ENCODE measurements at regions not wholly inside any gene's neighbourhood (a gene's known extent, or its start where the extent isn't known, plus 50 kb on each side); places are given as distances from the start of the nearest gene placed in this dataset.

DNA sequence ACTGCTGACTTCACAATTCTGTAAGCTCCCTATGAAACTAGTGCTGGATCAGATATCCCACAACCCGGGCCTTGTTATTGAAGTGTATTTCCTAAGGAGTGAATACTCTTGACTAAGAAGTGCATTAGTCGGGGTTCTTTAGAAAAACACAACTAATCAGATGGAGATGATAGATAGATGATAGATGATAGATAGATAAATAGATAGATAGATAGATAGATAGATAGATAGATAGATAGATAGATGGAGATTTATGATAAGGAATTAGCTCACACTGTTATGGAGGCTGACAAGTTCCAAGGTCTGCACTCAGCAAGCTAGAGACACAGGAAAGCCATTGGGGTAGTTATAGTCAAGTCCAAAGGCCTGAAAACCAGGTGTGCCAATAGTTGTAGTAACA lies 214.6 kb upstream of the COX7C start:
- TF ChIP-seq, protein P1, sequence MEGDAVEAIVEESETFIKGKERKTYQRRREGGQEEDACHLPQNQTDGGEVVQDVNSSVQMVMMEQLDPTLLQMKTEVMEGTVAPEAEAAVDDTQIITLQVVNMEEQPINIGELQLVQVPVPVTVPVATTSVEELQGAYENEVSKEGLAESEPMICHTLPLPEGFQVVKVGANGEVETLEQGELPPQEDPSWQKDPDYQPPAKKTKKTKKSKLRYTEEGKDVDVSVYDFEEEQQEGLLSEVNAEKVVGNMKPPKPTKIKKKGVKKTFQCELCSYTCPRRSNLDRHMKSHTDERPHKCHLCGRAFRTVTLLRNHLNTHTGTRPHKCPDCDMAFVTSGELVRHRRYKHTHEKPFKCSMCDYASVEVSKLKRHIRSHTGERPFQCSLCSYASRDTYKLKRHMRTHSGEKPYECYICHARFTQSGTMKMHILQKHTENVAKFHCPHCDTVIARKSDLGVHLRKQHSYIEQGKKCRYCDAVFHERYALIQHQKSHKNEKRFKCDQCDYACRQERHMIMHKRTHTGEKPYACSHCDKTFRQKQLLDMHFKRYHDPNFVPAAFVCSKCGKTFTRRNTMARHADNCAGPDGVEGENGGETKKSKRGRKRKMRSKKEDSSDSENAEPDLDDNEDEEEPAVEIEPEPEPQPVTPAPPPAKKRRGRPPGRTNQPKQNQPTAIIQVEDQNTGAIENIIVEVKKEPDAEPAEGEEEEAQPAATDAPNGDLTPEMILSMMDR (IDR thresholded peaks at IDR 0.05; ENCODE audit: low read depth, low read length) = no peak
- no peak for DNase-seq (ENCODE audit: low read depth, low spot score)
- in situ Hi-C loops (cut with HindIII; ENCODE audit: low sequenced_read_pairs) = no loop called here
- H3K4me3 ChIP-seq (ENCODE audit: low read depth, low read length) = no peak overlapping the region

DNA sequence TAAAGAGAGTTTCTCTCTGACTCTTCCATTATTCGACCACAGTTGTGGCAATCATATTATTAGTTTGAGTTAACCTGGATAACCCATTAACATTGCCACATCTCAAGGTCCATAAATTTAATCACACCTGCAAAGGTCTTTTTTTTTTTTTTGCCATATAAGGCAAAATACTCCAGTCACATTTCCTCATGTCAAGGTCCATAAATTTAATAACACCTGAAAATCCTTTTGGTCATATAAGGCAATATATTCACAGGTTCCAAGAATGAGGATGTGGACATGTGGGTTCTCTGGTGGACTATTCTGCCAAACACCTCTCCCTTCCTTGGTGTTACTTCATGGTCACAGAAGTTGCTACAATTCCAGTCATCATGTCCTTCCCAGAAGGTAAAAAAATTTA lies 213.5 kb upstream of the COX7C start:
- no peak for DNase-seq (ENCODE audit: low read depth, low spot score)
- TF ChIP-seq, protein P1 (IDR thresholded peaks at IDR 0.05; ENCODE audit: low read depth, low read length) = no peak
- no peak overlapping the region for H3K4me3 ChIP-seq (ENCODE audit: low read depth, low read length)
- in situ Hi-C loops (cut with HindIII; ENCODE audit: low sequenced_read_pairs) = no loop called here

DNA sequence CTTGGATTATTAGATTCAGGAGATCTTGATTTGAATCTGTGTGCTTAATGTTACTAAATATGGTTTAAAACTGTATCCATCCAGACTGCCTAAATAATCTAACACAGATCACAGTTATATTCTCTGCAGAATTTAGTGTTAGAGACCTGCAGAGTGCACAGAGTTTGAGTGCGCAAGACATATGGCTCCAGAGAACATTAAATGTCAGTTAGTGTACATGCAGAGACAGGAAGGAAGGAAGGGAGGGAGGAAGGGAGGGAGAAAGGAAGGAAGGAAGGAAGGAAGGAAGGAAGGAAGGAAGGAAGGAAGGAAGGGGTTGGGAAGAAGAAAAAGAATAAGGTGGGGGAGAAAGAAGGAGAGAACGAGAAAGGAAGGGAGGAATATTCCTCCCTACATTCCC lies 210.0 kb upstream of the COX7C start:
- H3K4me3 ChIP-seq (ENCODE audit: low read depth, low read length) = no peak overlapping the region
- TF ChIP-seq, protein P1 (IDR thresholded peaks at IDR 0.05; ENCODE audit: low read depth, low read length) = no peak
- in situ Hi-C loops (cut with HindIII; ENCODE audit: low sequenced_read_pairs) = no loop called here
- no peak for DNase-seq (ENCODE audit: low read depth, low spot score)

DNA sequence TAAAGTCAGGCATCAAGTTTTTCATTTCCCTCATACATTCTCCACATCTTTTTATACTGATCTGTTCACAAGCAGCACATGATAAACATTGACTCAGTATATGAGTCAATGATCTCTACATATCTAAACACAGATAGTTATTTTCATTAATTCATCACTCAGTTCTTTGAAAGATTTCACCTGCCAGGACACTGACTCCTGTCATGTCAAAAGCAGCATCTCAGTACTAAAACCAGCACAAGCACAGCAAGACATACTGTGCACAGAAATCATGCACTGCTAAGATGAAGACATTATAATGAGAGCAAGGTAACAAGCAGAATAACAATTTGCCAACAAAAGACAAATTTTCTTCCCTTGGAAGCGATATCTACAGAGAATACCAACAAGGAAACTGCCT lies 206.1 kb upstream of the COX7C start:
- no peak for DNase-seq (ENCODE audit: low read depth, low spot score)
- in situ Hi-C loops (cut with HindIII; ENCODE audit: low sequenced_read_pairs) = no loop called here
- TF ChIP-seq, protein P1 (IDR thresholded peaks at IDR 0.05; ENCODE audit: low read depth, low read length) = no peak
- no peak overlapping the region for H3K4me3 ChIP-seq (ENCODE audit: low read depth, low read length)

DNA sequence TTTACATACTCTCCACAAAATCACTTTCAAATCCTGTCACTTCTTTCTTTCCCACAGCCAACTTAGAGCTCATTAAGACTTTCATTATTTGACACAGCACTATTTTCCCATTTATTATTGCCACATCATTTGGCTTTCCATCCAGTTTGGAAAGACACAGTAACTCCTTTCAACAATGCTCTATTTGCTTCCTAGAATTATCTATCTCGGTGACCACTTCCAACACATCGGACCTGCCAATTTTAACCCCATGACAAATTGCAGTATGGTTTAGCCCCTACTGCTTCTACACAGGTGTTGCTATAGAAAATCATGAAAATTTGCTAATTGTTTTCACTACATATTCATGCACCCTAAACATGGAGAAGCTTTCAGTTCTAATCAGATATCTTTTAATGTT lies 190.6 kb upstream of the COX7C start:
- no peak overlapping the region for H3K4me3 ChIP-seq (ENCODE audit: low read depth, low read length)
- DNase-seq (ENCODE audit: low read depth, low spot score) = no peak
- TF ChIP-seq, protein P1 (IDR thresholded peaks at IDR 0.05; ENCODE audit: low read depth, low read length) = no peak
- in situ Hi-C loops (cut with HindIII; ENCODE audit: low sequenced_read_pairs) = no loop called here

DNA sequence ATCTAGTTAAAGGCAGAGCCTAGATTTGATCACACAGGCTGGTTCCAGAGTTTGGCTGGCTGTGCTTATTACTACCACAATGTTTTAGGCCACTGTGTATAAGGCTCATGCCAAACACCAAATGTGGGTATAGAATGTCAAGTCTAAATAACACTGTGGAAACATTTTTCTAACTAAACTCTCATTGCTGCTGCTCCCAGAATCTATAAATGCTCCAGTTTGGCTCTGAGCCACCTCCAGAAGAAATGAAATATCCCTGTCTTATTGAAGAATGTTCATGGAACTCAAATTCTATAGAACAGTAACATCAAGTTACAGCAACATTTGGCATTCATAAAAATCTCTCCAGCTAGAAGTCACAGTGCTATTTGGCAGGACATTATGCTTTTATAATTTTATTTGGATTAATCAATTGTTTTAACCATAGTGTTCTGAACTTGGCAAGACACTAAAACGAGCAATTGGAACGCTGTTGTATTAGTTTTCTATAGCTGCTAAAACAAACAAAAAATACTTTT lies 178.1 kb upstream of the COX7C start:
- TF ChIP-seq, protein P1 (IDR thresholded peaks at IDR 0.05; ENCODE audit: low read depth, low read length) = no peak
- H3K4me3 ChIP-seq (ENCODE audit: low read depth, low read length) = no peak overlapping the region
- DNase-seq (ENCODE audit: low read depth, low spot score) = no peak
- in situ Hi-C loops (cut with HindIII; ENCODE audit: low sequenced_read_pairs) = no loop called here

Data from astrocyte of the spinal cord (primary cell).